ENCODE measurements at regions not wholly inside any gene's neighbourhood (a gene's known extent, or its start where the extent isn't known, plus 50 kb on each side); places are given as distances from the start of the nearest gene placed in this dataset.
"Not testable (repeated sequence)": the region's sequence is repeated elsewhere in the genome, so short reads cannot be mapped to it uniquely, and the experiment has no call there.

- DNase-seq (ENCODE audit: low read depth) = peak; percentile 44
Observed at GRCh38 chr6:141562851-141563763, 569.6 kb upstream of the GJE1 start.

DNA sequence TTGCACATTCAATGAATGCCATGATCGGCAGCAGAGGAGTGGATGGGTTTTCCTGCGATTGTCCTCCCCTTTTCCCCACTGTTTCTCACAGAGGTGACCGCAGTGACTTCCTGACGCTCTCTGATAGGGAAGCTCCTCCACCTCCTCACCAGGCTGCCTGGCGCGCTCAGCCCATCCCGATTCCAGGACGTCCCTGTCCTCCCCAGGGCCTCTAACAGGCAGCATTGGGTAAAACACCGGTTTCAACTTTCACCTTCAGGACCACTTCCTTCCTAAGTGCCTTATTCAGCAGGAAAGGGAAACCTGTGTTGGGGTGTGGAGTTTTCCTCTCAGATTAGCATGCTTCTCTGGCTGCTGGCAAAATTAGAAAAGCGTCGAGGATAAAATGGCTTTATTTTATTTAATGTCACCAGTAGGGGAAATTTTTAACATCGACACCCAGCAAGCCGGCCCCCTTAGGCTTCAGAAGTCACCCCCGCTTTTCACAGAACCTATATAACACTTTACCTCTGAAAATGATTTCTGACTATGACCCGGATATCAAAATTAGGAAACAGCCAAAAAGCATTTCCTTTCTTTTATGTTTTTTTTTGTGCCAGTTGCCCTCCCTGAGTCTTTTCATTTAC, 570.4 kb upstream of the GJE1 start:
- no peak for DNase-seq (ENCODE audit: low read depth)

GRCh38 chr6:141561154-141561553, 571.6 kb upstream of the GJE1 start:
- no peak for DNase-seq (ENCODE audit: low read depth)

DNA sequence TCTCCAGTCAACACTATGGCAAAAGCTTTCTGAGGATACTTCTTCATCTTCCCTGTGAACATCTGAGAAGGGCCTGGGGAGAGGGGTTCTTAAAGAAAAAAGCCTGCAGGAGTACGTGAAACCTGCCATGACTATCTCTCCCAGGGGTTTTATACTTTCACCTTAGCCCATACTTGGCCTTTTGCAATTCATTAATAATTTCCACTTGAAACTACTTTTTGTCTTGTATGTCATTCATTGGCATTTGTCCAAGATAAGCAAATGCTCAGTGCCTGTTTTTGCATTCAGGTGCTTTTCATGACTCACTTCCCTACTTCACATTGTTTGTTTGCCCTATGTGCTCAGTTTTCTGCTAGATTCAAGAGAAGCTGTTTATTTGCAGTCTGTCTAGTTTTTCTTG, 580.3 kb upstream of the GJE1 start:
- DNase-seq (ENCODE audit: low read depth) = no peak

DNA sequence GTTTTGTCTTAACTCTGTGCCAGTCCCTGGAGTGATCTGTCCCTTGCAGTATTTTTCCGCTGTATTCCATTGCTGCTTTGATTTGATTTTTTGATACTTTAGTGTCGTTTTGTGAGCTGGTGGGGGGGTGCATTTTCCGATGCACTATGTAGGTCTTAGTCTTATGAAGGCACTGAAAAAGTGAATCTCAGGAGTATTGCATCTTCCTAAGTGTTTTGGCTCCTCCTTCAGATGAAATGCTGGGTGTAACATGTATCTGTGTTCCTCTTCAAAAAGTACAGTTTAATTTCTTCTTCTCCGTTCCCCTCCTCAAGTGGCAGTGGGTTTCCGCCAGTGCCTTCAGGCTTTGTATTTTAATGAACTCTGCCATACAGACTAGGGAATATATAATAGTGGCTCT, 580.7 kb upstream of the GJE1 start:
- DNase-seq (ENCODE audit: low read depth) = no peak

- no peak for DNase-seq (ENCODE audit: low read depth)
Observed at GRCh38 chr6:141551318-141551717, 581.4 kb upstream of the GJE1 start.

DNA sequence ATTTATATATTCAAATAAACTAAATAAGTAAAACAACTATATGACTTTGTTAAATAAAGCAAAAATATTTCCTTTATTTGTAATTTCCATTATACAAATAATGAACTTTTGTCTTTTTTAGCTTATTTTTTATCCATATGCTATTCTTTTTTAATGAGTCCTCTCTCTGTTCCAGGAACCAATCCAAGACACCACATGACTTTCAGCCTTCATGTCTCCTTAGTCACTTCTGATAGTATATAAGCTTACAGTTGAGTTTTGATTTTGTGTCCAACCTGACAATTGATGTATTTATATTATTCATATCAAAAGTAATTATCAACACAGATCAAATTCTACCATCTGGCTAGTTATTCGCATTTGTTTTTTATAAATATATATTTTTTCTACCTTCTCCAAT, 582.3 kb upstream of the GJE1 start:
- no peak for DNase-seq (ENCODE audit: low read depth)

DNA sequence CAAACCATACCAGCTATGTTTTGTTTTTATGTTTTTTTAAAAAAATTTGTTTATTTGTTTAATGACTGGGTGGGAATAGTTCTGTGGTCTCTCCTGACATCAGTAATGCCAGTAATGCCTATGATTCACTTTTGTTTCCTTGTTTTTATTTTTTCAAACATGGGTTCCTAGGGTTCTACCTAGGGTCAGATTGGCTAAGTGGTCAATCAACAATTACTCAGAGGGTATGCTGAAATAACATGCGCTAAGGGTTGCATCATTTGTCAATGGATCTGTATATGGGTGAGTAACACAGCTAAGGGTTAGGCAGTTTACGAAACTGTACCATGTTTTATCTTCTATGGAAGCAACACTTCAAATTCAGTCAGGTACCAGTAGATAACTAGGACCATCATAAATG, 583.8 kb upstream of the GJE1 start:
- no peak for DNase-seq (ENCODE audit: low read depth)

DNA sequence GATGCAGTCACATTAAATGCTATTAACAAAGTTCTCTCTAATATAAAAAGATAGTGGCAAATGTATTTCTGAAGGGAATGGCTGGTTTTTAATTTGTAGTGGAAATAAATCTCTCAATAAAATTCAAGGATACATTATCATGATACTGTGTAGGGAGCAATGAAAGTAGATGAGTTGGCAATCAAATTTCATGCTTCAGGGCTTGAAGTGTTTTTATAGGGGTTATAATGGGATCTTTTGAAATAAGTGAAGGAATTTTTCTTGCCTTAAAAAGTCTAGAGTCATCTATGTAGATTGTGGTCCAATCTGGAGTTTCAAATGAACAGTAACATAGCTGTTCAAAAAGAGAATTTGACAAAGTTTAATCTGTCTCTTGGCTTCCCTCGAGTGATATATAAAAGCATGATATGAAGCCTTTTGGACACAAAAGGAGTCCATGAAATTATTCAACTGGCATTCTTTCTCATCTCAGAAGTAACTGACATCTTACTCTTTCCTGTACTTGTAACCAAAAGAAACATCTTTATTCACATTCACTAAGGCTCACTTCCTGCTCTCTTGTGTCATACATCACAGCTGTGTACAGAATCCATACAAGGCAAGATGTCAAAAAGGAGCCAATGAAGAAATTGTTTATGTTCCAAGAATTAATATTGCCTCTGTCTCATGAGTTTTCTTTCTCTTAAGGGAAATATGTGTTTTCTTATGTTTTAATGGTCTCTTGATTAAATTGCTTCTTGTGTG, 591.0 kb upstream of the GJE1 start:
- DNase-seq (ENCODE audit: low read depth) = no peak

DNA sequence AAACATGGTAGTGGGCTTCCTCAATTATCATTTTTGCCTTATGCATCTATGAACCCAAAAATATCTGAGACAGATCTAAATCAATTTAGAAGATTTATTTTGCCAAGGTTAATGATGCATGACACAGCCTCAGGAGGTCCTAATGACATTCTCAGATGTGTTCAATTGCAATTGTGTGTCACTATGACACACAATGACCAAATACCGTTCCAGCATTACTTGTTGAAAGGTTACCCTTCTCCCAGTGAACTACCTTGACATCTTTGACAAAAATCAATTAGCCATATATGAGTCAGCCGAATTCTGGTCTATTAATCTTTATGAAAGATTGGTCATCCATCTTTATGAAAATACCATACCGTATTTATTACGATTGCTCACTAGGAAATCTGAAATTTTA, 592.5 kb upstream of the GJE1 start:
- DNase-seq (ENCODE audit: low read depth) = no peak

GRCh38 chr6:141539617-141540016, 593.1 kb upstream of the GJE1 start:
- DNase-seq (ENCODE audit: low read depth) = no peak

DNA sequence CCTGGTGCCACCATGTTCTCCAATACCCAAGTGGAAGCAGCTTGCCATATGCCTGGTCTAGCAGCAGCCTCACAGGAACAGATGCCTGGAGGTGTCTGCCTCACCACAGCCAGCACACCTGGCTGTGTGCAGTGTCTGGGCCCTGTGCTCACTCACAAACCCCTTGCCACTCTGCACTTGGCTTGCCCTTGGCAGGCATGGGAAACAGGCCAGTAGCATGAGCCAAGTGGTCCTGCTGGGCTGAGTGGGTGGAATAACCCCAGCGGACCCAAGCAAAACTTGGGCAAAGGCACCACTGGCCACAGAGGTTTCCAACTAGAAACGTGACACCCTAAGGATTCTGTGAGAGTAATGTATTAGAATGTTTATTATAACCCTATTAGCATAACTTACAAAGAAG, 600.5 kb upstream of the GJE1 start:
- DNase-seq (ENCODE audit: low read depth) = no peak

GRCh38 chr6:141531040-141531439, 601.7 kb upstream of the GJE1 start:
- DNase-seq (ENCODE audit: low read depth) = no peak

- DNase-seq (ENCODE audit: low read depth) = no peak
Observed at GRCh38 chr6:141528596-141528995, 604.1 kb upstream of the GJE1 start.

DNA sequence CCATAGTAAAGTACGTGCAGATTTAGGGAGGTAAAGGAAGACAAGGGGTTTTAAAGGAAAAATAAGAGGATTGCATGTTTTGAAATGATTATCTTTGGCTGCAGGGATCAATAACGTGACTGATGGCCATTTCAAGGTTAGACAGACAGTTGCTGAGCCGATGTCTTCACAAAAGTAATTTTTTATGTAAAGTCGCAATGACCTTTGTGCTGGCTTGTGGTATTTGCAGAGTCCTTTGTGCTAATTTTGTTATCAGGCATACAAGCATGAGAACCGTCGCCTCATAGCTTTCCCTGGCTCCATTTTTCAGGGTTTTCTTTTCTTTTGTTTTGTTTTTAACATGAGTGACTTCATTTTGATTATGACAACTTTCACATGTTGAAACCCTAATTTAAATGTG, 605.7 kb upstream of the GJE1 start:
- DNase-seq (ENCODE audit: low read depth) = no peak

GRCh38 chr6:141521440-141521839, 611.3 kb upstream of the GJE1 start:
- no peak for DNase-seq (ENCODE audit: low read depth)

DNA sequence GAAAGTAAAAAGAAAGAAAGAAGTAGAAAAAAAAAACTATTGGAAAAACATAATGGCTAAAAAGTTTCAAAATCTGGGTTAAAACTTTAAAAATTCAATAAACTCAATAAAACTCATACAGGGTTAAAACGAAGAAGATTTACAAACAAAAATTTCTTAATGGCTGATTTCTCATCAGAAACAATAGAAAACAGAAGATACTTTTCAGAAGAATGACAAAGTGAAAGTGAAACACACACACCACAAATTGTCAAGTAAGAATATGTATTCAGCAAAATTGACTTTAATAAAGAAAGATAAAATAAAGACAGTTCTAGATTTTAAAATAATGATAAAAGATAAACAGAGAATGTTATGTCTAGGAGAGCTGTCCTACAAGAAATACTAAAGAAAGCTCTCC, 618.9 kb upstream of the GJE1 start:
- DNase-seq (ENCODE audit: low read depth) = no peak

DNA sequence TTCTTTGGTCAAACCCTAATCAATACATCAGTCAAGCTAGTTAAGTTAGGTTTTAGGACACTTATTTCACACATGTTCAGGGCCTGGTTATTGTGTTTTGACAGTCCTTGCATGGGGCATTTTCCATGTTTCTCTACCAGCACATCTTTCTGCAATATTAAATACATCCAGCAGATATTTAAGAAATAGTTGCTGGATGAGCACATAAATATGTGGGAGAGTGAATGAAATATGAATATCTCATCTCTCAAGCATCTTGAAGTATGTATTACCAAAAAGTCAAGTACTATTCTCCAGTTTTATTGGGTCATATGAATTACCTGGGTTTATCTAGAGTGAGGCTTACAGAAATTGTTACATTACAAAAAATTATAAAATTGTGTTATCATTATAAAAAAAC, 621.9 kb upstream of the GJE1 start:
- no peak for DNase-seq (ENCODE audit: low read depth)

GRCh38 chr6:141506062-141506461, 626.7 kb upstream of the GJE1 start:
- DNase-seq (ENCODE audit: low read depth) = not testable (repeated sequence)

- DNase-seq (ENCODE audit: low read depth) = not testable (repeated sequence)
Observed at GRCh38 chr6:141504318-141504717, 628.4 kb upstream of the GJE1 start.

DNA sequence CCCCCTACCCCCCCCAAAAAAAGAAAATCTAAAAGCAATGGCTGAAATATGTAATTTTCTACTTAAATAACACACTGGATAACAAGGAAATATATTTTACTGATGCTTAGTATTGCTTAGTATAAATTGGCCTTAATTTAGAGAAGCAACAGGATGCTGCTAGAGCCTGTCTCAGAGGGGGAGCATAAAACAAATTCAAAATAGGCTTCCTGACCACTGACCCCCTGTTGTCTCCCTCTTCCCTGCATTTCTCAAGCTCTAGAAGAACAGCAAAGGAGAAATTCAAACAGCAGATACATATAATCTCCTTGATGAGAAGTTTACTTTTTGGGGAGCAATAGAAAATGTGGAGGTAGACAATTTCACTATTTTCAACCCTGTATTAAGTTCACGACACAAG, 631.1 kb upstream of the GJE1 start:
- DNase-seq (ENCODE audit: low read depth) = no peak

DNA sequence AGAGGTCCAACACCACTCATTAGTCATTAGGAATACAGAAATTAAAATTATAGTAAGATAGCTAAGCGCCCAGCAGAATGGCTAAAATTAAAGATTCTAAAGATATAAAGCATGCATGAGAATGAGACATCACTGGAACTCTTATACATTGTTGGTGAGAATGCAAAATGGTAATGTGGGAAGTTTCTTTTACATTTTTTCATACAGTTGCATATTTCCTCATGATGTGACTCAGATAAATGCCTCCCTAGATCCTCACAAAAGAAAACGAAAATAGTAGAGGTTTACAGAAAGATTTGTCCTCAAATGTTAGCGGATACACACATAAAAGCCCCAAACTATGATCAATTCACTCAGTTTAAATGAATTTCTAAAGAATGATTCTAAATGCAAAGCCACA, 633.7 kb upstream of the GJE1 start:
- DNase-seq (ENCODE audit: low read depth) = no peak
